Neuronal stem cell (in vitro differentiated cells): ENCODE measurements at regions not wholly inside any gene's neighbourhood (a gene's known extent, or its start where the extent isn't known, plus 50 kb on each side); places are given as distances from the start of the nearest gene placed in this dataset.
"Not testable (repeated sequence)": the region's sequence is repeated elsewhere in the genome, so short reads cannot be mapped to it uniquely, and the experiment has no call there.

Experiments used
- DNase-seq: peaks from one replicate; pipeline ENCODE4 v3.0.0-alpha.2; 2013; ENCODE audit warnings: low spot score
- H2AFZ ChIP-seq: one replicate; pipeline ENCODE4 v1.6.1; 2013; ENCODE audit warnings: mild to moderate bottlenecking, low read length, inconsistent platforms
- H2AK5ac ChIP-seq: 2 replicates; pipeline ENCODE4 v1.6.1; 2013; ENCODE audit warnings: low read depth, mild to moderate bottlenecking, inconsistent platforms, low read length, moderate library complexity, mixed read lengths
- H2BK120ac ChIP-seq: 2 replicates; pipeline ENCODE4 v1.6.1; 2013; ENCODE audit warnings: low read depth, mild to moderate bottlenecking, inconsistent platforms, low read length, moderate library complexity, mixed read lengths
- H2BK12ac ChIP-seq: one replicate; pipeline ENCODE4 v1.6.1; 2013; ENCODE audit warnings: low read length, inconsistent platforms
- H2BK15ac ChIP-seq: 2 replicates; pipeline ENCODE4 v1.6.1; 2013; ENCODE audit warnings: mild to moderate bottlenecking, low read length, inconsistent platforms, mixed read lengths
- H2BK5ac ChIP-seq: one replicate; pipeline ENCODE4 v1.6.1; 2013; ENCODE audit warnings: inconsistent platforms, mild to moderate bottlenecking, low read length, moderate library complexity
- H3K14ac ChIP-seq: one replicate; pipeline ENCODE4 v1.6.1; 2013; ENCODE audit warnings: low read length, inconsistent platforms
- H3K18ac ChIP-seq: 2 replicates; pipeline ENCODE4 v1.6.1; 2013; ENCODE audit warnings: low read length, inconsistent platforms
- H3K23ac ChIP-seq: 2 replicates; pipeline ENCODE4 v1.6.1; 2013; ENCODE audit warnings: low read depth, mild to moderate bottlenecking, mixed read lengths, low read length, inconsistent platforms; ENCODE audit not compliant: poor library complexity
- H3K27ac ChIP-seq: replicated peaks from 3 replicates; pipeline ENCODE4 v1.5.1; 2013; ENCODE audit warnings: low read length, inconsistent platforms
- H3K27me3 ChIP-seq, 3 experiments: 2 replicates each; pipeline ENCODE4 v1.6.1; 2013; ENCODE audit warnings: low read length in 3 of 3, mild to moderate bottlenecking in 2 of 3, inconsistent platforms in 1 of 3, low read depth in 1 of 3, mixed read lengths in 1 of 3, moderate library complexity in 1 of 3; ENCODE audit not compliant: control insufficient read depth in 3 of 3, insufficient read depth in 3 of 3
- H3K36me3 ChIP-seq, 2 donors: replicated peaks in 1 of 2; 2 replicates each; pipeline ENCODE4 v1.6.1; 2013; ENCODE audit warnings: low read length in 2 of 2; ENCODE audit not compliant: control insufficient read depth in 2 of 2, insufficient read depth in 2 of 2
- H3K4ac ChIP-seq: 2 replicates; pipeline ENCODE4 v1.6.1; 2013; ENCODE audit warnings: inconsistent platforms, mild to moderate bottlenecking, low read length, moderate library complexity
- H3K4me1 ChIP-seq, 2 donors: 1 replicate in 1 of 2; 2 replicates in 1 of 2; pipeline ENCODE4 v1.6.1; 2013; ENCODE audit warnings: low read length in 2 of 2, low read depth in 1 of 2; ENCODE audit not compliant: control insufficient read depth in 2 of 2, insufficient read depth in 1 of 2
- H3K4me2 ChIP-seq: one replicate; pipeline ENCODE4 v1.6.1; 2013; ENCODE audit warnings: mild to moderate bottlenecking, low read length, inconsistent platforms; ENCODE audit not compliant: insufficient read depth, poor library complexity, severe bottlenecking
- H3K4me3 ChIP-seq, 2 donors: 2 replicates each; pipeline ENCODE4 v1.5.1; 2013; ENCODE audit warnings: low read length in 2 of 2, mild to moderate bottlenecking in 2 of 2, inconsistent platforms in 1 of 2, moderate library complexity in 1 of 2
- H3K79me1 ChIP-seq: one replicate; pipeline ENCODE4 v1.6.1; 2013; ENCODE audit warnings: low read depth, mild to moderate bottlenecking, inconsistent platforms, low read length, moderate library complexity
- H3K9ac ChIP-seq: one replicate; pipeline ENCODE4 v1.6.1; 2013; ENCODE audit warnings: mild to moderate bottlenecking, low read depth, low read length, inconsistent platforms; ENCODE audit not compliant: poor library complexity
- H3K9me3 ChIP-seq, 2 donors: replicated peaks in 1 of 2; 2 replicates each; pipeline versions ENCODE3 to v1.6.1; 2013; ENCODE audit warnings: low read length in 2 of 2, mild to moderate bottlenecking in 2 of 2, inconsistent platforms in 1 of 2, low read depth in 1 of 2, mixed read lengths in 1 of 2, moderate library complexity in 1 of 2; ENCODE audit not compliant: control insufficient read depth in 2 of 2, insufficient read depth in 1 of 2
- H4K8ac ChIP-seq: one replicate; pipeline ENCODE4 v1.6.1; 2013; ENCODE audit warnings: low read depth, mild to moderate bottlenecking, inconsistent platforms, low read length, moderate library complexity
- H4K91ac ChIP-seq: one replicate; pipeline ENCODE4 v1.6.1; 2013; ENCODE audit warnings: low read length, low read depth, mild to moderate bottlenecking, inconsistent platforms; ENCODE audit not compliant: poor library complexity
- WGBS, 2 donors: extraction: QIAGEN DNeasy Blood & Tissue Kit; methylation state at CpG; one replicate each; pipeline ENCODE4 v1.1.7; 2013; ENCODE audit warnings: missing lambda C conversion rate in 2 of 2, mixed read lengths in 1 of 2; ENCODE audit not compliant: insufficient read length in 2 of 2, insufficient replicate concordance in 1 of 2; ENCODE audit errors: extremely low coverage in 2 of 2; 5-methylcytosine and 5-hydroxymethylcytosine counted together

GRCh38 chr1:149635290-149635899 is 51.7 kb downstream of the PPIAL4C start:
- not testable (repeated sequence) for H4K91ac ChIP-seq, H3K36me3 ChIP-seq, H3K4ac ChIP-seq, DNase-seq, H3K79me1 ChIP-seq, H2BK15ac ChIP-seq, H2BK12ac ChIP-seq, H3K23ac ChIP-seq, H3K9me3 ChIP-seq, H2AK5ac ChIP-seq, H3K4me2 ChIP-seq, H3K4me1 ChIP-seq, H2BK5ac ChIP-seq, H3K14ac ChIP-seq, H4K8ac ChIP-seq, H2BK120ac ChIP-seq, H3K27me3 ChIP-seq, H3K4me3 ChIP-seq, H3K18ac ChIP-seq, H3K9ac ChIP-seq, H3K27ac ChIP-seq, H2AFZ ChIP-seq
- WGBS, 2 donors = no CpG with 5 or more reads among the region's 10 CpGs

- H3K36me3 ChIP-seq, H2BK120ac ChIP-seq, H3K79me1 ChIP-seq, H3K4ac ChIP-seq, H4K8ac ChIP-seq, H2BK12ac ChIP-seq, H2BK15ac ChIP-seq, H3K9me3 ChIP-seq, H2AK5ac ChIP-seq, H3K27me3 ChIP-seq, H4K91ac ChIP-seq, H3K4me1 ChIP-seq: not testable (repeated sequence)
- H3K9ac ChIP-seq = peak overlapping the region; percentile 95
- peak overlapping the region; percentile 97 for H3K18ac ChIP-seq
- peak overlapping the region; percentile 37 for H3K4me2 ChIP-seq
- H3K4me3 ChIP-seq = peak overlapping the region; percentile 57 to 85
- peak overlapping the region; percentile 31 for H3K14ac ChIP-seq
- DNase-seq = peak; percentile 82
- H2BK5ac ChIP-seq = peak overlapping the region; percentile 99
- peak overlapping the region; percentile 83 for H2AFZ ChIP-seq
- WGBS, 2 donors = no CpG with 5 or more reads among the region's 41 CpGs
- peak overlapping the region; percentile 92 for H3K27ac ChIP-seq
- H3K23ac ChIP-seq = peak overlapping the region; percentile 65
Measured at GRCh38 chr1:149636286-149637122, 52.9 kb downstream of the PPIAL4C start.

GRCh38 chr1:149638481-149638880 is 54.8 kb downstream of the PPIAL4C start:
- not testable (repeated sequence) for H3K14ac ChIP-seq, H3K9me3 ChIP-seq, H4K91ac ChIP-seq, H3K4me1 ChIP-seq, H4K8ac ChIP-seq, H3K23ac ChIP-seq, H2AK5ac ChIP-seq, H2AFZ ChIP-seq, H3K79me1 ChIP-seq, H3K27ac ChIP-seq, H2BK15ac ChIP-seq, H2BK120ac ChIP-seq, H3K27me3 ChIP-seq, DNase-seq, H2BK12ac ChIP-seq, H3K4me2 ChIP-seq, H3K4ac ChIP-seq, H3K4me3 ChIP-seq, H3K9ac ChIP-seq, H3K36me3 ChIP-seq, H3K18ac ChIP-seq, H2BK5ac ChIP-seq
- no CpG with 5 or more reads among the region's 8 CpGs for WGBS, 2 donors

- H3K14ac ChIP-seq, H2BK120ac ChIP-seq, H3K4ac ChIP-seq, H3K79me1 ChIP-seq, H2BK5ac ChIP-seq, H3K18ac ChIP-seq, H3K23ac ChIP-seq, H3K9ac ChIP-seq, H3K27me3 ChIP-seq, H4K91ac ChIP-seq, H2BK15ac ChIP-seq, H3K4me1 ChIP-seq, H3K27ac ChIP-seq, H3K9me3 ChIP-seq, H2AFZ ChIP-seq, H3K36me3 ChIP-seq, H3K4me2 ChIP-seq, H2AK5ac ChIP-seq, DNase-seq, H3K4me3 ChIP-seq, H4K8ac ChIP-seq, H2BK12ac ChIP-seq: not testable (repeated sequence)
- no CpG with 5 or more reads among the region's 31 CpGs for WGBS, 2 donors
Measured at GRCh38 chr1:149638901-149639658, 55.4 kb downstream of the PPIAL4C start.
